Activated T-cell treated with anti-CD3 and anti-CD28 coated beads, Interleukin-2, amount 50 U/mL, for 48 hours (primary cell): ENCODE measurements at regions not wholly inside any gene's neighbourhood (a gene's known extent, or its start where the extent isn't known, plus 50 kb on each side); places are given as distances from the start of the nearest gene placed in this dataset.
"Not testable (repeated sequence)": the region's sequence is repeated elsewhere in the genome, so short reads cannot be mapped to it uniquely, and the experiment has no call there.

ENCODE experiments used
- DNase-seq, 2 experiments: peaks; one replicate each; pipeline ENCODE4 v3.0.0-alpha.2; 2020

DNA sequence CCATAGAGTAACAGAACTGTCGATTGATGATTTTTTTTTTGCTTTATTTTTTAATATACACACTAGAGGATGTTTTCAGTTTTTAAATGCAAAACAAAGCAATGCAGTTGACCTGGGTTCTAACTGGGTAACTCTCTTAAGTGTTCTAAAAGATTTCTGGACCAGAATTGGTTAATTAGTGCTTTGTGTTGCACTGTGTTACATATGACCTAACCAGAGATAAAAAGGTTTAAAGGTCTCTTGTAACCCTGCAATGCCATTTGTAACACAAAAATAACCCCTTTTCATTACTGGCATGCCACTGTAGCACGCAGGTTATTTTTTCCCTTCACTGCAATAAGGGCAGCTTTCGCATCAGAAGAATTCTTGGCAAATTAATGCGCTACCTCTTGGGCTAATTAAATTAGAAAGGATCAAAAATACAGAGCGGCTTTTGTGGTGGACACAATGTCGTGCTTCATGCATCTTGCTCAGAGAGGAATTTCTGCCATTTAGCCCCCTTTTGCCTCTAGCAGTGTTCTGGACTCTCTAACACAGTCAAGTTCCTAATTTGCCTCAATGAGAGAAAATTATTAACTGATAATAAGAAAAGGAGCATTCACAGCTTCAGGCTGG lies 250.8 kb upstream of the ZEB2 start:
- DNase-seq, result no peak

DNA sequence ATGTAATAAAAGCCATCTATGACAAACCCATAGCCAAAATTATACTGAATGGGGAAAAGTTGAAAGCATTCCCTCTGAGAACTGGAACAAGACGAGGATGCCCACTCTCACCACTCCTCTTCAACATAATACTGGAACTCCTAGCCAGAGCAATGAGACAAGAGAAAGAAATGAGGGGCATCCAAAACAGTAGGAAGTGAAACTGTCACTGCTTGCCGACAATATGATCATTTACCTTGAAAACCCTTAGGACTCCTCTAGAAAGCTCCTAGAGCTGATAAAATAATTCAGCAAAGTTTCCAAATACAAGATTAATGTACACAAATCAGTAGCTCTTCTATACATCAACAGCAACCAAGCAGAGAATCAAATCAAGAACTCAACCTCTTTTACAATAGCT lies 241.0 kb upstream of the ZEB2 start:
- not testable (repeated sequence) for DNase-seq

DNA sequence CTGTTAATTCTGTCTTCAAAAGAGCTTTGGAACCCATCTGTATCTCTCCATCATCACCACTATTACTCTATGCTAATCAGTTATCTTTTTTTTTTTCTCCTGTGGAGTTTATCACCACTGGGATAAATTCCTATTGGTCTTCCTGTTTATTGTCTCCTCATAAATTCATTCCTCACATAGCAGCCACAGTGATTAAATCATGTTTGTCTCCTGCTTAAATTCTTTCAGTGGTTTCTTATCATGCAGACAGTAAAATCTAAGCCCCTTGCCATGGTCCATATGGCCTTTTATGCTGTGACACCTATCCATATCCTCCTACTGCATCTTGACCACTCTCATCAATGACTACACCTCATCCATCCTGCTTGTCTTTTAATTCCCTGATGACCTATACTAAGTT lies 239.8 kb upstream of the ZEB2 start:
- no peak for DNase-seq

DNA sequence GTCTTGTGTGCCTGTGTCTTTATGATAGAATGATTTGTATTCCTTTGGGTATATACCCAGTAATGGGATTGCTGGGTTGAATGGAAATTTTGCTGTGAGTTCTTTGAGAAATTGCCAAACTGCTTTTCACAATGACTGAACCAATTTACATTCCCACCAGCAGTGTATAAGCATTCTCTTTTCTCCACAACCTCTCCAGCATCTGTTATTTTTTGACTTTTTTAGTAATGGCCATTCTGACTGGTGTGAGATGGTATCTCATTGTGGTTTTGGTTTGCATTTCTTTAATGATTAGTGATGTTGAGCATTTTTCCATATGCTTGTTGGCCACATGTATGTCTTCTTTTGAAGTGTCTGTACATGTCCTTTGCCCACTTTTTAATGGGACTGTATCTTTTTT lies 238.3 kb upstream of the ZEB2 start:
- not testable (repeated sequence) for DNase-seq

DNA sequence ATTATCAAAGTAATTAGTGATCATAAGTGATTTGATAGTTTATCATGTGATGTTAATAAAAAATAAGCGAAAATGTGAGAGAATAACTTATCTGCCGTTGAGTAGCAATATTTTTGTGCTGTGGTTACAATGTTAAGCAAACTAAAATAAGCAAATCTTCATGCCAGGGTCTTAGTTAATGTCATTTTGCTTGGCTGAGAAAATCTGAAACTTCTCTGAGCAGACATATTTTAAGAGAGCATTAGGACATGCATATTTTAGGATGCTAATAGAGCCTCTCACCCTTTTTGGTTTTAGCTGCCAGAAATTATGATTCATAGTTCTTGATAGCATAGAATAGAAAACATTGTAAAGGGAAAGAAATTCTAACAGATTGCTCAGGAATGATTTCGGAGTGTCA lies 233.5 kb upstream of the ZEB2 start:
- no peak for DNase-seq

DNA sequence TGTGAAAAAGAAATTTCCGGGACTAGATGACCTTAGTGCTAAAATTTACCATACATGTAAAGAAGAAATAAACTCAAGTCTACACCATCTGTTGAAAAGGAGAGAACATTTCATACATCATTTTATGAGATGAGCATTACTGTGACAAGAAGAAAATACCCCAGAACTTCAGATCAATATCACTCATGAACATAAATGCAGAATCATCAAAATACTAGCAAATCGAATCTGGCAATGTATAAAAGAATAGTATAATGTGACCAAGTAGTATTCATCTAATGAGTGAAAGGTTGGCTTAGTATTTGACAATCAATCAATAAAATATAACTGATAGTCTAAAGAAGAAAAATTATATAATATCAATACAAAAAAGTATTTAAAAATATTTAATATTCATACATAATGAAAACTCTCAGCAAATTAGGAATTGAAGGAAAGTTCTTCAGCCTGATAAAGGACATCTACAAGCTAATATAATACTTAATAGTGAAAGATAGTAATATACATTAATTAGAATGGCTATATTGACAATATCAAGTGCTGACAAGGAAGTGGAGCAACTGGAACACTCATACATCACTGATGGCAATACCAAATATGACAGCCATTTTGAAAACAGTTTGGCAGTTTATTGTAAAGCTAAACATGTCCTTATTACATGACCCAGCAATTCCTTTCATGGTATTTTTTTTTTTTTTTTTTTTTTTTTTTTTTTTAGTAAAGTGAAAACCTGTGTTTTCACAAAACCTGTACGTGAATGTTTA lies 231.4 kb upstream of the ZEB2 start:
- DNase-seq, result no peak

DNA sequence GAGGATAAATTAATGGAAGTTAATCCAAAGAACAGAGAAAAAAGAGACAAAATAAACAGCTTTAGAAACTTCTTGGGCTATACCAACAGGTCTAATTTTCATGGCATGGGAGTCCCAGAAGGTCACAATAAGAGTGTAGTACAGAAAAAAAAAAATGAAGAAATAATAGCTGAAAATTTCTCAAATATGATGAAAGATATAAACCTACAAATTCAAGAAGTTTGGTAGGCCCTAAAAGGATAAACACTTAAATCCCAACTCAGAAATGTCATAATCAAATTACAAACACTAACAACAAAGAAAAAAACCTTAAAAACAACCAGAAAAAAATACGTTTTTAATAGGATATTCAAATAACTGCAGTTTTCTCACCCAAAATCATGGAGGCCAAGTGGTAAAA lies 229.3 kb upstream of the ZEB2 start:
- DNase-seq, result no peak

DNA sequence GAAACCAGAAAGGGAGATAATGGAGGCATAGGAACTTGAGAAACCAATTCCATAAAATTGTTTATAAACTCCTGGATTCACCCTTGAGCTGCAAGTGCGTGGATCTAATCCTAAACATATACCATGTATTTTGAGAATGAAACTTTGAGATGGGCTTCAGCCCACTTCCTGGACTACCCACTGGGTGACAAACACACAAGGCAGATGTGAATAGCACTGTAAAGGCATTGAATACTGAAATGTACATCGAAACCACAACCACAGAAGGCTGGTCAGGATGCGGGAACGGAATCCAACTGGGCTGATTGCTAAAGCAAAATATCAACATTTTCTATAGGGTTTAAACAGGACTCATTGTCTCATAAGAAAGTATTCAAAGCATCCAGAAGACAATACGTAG lies 228.5 kb upstream of the ZEB2 start:
- no peak for DNase-seq

DNA sequence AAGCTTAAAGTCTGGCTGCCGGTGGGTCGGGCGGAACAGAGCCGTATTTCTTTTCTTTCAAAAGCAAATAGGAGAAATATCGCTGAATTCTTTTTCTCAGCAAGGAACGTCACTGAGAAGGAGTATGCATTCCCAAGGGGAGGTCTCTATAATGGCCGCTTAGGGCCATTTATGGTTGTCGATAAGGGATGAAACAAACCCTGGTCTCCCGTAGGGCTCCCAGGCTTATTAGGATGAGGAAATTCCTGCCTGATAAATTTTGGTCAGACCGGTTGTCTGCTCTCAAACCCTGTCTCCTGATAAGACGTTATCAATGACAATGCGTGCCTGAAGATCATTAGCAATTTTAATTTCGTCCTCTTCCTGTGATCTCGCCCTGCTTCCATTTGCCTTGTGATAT lies 227.7 kb upstream of the ZEB2 start:
- no peak for DNase-seq

DNA sequence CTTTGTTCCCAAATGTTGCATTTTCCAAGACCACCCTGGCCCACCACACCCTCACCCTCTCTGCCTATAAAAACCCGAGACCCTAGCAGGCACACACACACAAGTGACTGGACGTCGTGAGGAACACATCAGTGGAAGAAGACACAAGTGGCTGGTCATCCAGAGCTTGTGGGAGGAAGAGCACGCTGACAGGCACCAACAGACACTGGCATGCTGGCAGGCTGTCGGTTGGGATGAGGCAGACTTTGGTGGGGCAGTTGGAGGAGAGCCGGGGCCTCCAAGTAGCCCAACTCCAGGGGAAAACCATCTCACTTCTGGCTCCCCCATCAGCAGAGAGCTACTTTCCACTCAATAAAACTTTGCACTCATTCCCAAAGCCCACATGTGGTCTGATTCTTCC lies 225.5 kb upstream of the ZEB2 start:
- DNase-seq, result no peak

DNA sequence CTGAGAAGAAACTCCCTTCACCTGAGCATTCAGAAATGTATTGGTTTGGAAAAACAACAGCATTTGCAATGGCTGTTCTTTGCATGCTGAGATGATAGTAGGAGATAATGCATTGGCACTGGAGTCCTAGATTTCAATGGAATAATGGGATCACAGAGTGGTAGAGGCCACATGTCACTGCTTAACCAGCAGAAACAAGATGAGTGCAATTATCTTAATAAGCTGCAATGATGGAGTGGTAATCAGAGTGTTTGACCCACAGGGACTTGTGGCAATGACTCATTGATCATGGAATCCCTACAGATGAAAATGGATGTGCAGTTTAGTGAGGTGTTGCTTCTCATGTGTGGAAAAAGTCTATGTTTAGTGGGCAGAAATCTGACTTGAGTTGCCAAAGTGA lies 218.8 kb upstream of the ZEB2 start:
- no peak for DNase-seq

DNA sequence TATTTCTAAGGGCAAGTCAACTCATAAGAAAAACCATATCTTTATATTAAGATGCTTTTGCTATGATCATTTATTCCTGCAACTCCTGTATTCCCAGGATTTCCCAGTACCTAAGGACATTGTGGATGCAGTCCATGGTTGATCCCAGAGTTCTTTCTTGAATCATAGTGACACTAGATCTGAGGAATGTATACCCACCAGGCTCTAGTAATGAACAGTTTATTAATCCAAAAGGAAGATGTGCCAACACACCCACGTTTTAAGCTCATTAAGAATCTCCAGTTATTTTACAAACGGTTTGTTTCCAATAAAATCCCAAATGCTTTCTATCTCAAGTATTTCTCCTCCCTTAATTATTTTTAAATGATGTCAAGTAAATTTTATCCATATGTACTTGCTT lies 210.8 kb upstream of the ZEB2 start:
- no peak for DNase-seq

DNA sequence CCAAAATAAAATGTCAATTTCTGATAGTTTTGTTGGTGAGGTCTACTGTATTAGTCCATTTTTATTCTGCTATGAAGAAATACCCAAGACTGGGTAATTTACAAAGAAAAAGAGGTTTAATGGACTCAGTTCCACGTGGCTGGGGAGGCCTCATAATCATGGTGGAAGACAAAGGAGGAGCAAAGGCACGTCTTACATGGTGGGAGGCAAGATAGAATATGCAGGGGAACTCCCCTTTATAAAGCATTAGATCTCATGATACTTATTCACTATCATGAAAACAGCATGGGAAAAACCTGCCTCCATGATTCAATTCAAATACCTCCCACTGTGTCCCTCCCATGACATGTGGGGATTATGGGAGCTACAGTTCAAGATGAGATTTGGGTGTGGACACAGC lies 204.5 kb upstream of the ZEB2 start:
- not testable (repeated sequence) for DNase-seq

DNA sequence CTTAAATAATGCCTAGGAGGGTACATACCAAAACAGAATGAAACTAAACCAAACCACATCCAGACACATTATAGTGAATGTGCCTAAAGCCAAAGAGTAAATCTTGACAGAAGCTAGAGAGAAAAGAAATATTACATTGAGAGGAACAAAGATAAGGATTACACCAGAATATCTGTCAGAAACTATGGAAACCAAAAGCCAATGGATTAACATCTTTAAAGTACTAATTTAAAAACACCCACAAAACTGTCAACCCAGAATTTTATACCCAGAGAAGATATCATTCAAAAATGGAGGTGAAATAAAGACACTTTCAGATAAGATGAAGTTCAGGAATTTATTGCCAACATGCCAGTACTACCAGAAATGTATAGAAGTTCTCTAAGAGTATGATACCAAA lies 198.5 kb upstream of the ZEB2 start:
- DNase-seq, result no peak

DNA sequence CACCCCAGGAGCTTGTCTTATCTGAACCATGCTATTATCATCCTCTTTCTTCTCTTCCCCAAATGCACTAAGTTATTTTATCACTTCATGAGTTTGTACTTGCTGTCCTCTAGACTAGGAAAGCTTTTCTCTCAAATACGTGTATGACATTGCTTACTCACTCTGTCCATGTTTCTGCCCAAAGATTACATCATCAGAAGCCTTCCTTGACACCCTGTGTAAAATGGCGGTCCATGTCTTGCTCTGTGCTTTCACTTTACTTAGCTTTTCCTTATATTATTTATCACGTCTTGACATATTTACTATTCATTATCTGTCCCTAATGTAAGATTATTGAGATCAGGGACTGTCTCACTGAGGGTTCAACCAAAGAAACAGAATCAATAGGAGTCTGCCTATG lies 196.1 kb upstream of the ZEB2 start:
- DNase-seq, result no peak

DNA sequence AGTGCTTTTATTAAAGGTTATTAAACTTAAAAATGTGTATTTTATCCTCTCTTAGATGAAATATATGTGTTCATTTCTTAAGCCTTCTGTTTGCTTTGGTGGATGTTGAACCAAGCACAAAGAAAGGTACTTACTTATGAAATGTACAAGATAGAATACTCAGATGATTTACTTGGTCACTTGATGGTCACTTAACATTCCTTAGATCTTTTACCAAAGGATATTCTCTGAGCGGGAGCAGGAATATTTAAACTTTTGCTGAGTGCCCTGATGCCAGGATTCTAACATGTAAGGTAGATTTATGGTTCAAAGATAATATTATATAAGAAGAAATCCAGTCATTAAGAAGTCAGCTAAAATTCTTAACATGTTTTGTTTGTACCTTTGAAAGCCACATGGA lies 193.5 kb upstream of the ZEB2 start:
- DNase-seq, result no peak

DNA sequence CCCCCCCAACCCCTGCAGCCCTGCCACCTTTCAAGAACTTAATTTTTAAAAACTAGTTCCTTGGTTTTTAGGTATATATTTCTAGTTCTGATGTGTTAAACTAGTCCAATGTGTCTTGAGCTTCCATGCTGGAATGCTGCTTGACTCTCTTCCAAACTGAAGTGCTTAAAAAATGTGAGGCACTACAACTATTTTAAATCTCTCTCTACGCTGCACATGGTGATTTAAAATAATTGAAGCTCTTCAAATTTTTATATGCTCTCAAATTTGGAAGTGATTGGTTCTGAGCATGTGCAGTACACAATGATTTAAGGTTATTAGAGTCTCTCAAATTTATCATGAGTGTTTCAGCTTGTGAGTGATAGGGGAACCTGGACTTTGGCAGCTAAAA lies 192.6 kb upstream of the ZEB2 start:
- DNase-seq, result no peak

DNA sequence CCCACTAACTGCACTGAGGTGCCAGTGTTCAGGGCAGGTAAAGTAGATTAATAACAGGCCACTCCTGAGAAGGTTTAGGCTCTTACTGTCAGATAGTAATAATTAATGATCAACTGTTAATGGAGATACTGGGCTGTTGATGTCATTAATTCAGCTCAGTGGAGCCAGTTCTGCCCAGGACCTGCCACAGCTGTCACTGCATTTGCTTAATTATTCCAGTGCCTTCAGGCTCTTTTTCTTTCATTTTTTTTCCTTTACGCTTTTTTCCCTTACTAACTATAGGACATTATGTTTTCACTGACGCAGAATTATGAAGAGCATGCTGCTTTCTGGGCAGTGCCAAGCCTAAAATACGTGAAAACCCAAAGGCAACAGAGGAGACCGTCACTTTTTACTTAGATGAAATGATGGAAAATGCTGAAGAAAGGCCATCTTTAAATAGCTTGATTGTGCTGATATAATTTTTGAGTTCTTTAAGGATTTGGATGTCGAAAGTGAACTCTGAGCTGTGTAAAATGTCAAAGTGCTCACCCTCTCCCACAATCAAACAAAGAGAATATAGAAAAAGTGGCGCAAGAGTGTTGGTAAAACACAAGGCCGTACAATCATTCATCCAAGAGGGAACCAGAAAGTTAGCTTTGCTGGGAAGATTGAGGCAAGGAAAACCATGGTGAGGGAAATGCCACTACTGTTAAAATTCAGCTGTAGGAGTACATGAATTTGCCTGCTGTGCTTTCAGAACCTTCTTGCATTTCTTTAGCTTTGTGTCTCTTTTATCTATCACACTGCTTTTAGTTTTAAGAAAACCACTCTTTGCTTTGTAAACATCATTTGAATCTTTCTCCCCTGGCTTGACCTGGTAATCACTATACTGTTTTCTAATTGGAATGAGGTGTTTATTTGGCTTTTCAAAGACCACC lies 192.0 kb upstream of the ZEB2 start:
- no peak for DNase-seq

DNA sequence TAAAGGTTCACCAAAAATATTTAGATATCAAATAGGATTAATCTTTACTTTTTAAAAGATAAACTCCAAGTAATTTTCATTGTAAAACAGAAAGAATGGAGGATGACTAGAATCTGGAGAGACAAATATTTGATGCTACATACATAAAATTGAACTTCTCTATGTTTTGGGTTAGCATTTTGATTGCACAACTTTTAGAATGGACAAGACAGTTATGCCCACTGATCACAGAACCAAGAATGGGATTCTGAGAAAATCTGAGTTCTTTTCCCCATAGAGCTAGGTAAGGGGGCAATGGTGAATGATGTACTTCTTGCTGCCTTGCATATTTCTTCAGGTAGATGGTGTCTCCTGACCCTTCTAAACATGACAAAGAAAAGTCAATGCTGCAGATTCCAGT lies 191.2 kb upstream of the ZEB2 start:
- DNase-seq, result no peak

DNA sequence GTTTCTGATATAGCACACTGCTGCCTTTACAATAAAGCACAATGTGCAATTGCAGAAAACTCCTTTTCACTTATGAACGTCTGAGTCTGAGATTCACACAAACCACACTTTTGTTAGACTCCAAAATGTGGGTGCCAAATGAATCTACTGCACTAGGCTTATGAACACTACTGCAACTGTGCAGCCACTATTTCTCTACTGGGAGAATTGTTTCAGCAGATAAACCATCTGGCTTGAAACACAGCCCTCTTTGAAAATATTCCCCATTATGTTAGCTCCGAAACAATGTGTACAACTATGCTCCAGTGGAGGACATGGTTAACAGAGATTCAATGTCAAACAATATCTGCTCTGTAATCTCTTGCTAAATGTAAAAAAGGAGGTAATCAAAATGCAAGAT lies 188.7 kb upstream of the ZEB2 start:
- DNase-seq, result no peak

DNA sequence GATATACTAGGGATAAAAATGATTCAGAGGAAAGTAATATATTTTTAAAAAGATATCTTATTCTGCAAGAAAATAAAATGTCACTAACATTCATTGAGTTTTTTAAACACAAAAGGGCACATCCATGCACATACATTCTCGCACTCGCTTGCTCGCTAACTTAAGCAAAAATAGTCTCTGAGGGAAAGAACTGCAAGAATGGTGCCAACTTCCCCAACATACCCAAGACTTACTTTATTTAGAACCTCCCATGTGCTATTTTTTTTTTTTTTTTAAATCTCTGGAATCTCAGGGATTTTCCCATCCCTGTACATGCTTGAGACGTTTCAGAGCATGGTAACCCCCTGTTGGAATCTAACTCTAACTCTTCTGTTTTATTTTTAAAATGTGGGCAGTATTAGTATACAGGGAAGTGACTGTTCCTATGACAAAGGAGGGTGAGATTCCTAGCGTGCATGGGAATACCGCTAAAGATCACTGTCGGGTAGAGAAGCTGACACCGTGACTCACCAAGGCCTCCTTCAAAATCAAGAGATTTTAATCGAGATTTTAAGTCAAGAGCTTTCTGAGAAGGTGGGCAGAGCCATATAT lies 187.9 kb upstream of the ZEB2 start:
- no peak for DNase-seq

DNA sequence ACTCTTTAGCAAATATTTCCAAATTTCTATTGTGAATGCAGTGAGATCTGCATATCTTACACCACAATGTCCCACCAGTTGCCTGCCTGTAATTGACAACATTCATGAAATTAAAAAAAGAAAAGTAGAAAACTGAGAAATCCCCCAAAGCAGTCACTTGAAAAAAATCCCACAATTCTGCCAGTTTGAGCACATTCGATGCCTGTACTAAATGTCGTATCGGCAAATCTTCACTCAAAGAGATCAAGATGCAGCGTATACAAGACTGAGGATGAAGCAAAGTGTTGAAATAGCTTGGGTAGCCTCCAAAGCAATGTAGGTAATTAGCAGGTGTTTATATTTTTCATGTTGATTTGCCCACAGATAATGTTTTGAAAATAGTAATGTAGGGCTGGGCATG lies 186.7 kb upstream of the ZEB2 start:
- DNase-seq, result no peak
